ENCODE measurements at regions not wholly inside any gene's neighbourhood (a gene's known extent, or its start where the extent isn't known, plus 50 kb on each side); places are given as distances from the start of the nearest gene placed in this dataset.

- H3K4me1 ChIP-seq (ENCODE audit: control insufficient read depth in 1 of 2, low read depth in 2 of 2): no peaks in the 10 kb centered on the region
- ATAC-seq (ENCODE audit: insufficient number of reproducible peaks, low FRiP score, low read depth) (no peak), DNase-seq (ENCODE audit: low spot score) (no peak)
- no peaks in the 10 kb centered on the region for H3K9me3 ChIP-seq
- H3K36me3 ChIP-seq: no peaks in the 10 kb centered on the region
- no peak for TF ChIP-seq CTCF (IDR thresholded peaks at IDR 0.05)
- no peaks in the 10 kb centered on the region for H3K27me3 ChIP-seq (replicated peaks; ENCODE audit: insufficient read depth)
- no peak overlapping the region for H3K27ac ChIP-seq
- no peak overlapping the region for H3K4me3 ChIP-seq
Observed at GRCh38 chr12:125262851-125263250, 197.6 kb downstream of the AACS start.

GRCh38 chr12:125263385-125263784, 198.2 kb downstream of the AACS start:
- Histone ChIP-seq H3K9me3 (no peaks in the 10 kb centered on the region), H3K27me3 (replicated peaks; ENCODE audit: insufficient read depth) (no peaks in the 10 kb centered on the region), H3K4me3 (no peak overlapping the region), H3K27ac (no peak overlapping the region), H3K36me3 (no peaks in the 10 kb centered on the region), H3K4me1 (ENCODE audit: control insufficient read depth in 1 of 2, low read depth in 2 of 2) (no peaks in the 10 kb centered on the region)
- DNase-seq (ENCODE audit: low spot score) (no peak), ATAC-seq (ENCODE audit: insufficient number of reproducible peaks, low FRiP score, low read depth) (no peak)
- no peak for TF ChIP-seq CTCF (IDR thresholded peaks at IDR 0.05)

DNA sequence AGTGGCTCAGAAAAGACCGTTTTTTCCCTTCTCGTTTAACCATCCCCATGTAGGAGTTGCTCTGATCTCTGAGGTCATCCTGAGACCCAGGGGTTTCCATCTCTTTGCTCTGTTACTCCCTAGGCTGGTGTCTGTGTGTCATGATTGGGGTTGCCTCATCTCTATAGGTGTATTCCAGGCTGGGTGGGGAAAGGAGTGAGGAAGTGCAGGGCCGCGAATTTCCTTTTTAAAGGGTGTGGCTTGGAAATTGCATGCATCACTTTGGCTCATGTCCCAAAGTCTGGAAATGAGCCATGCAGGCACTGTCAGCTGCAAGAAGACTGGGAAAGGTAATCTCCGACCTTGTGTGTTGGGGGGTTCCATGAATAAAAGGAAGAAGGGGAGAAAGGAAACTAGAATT, 201.9 kb downstream of the AACS start:
- no peak for ATAC-seq (ENCODE audit: insufficient number of reproducible peaks, low FRiP score, low read depth)
- Histone ChIP-seq H3K27me3 (replicated peaks; ENCODE audit: insufficient read depth) (no peaks in the 10 kb centered on the region), H3K4me3 (no peak overlapping the region), H3K4me1 (ENCODE audit: control insufficient read depth in 1 of 2, low read depth in 2 of 2) (no peaks in the 10 kb centered on the region), H3K27ac (no peak overlapping the region), H3K9me3 (no peaks in the 10 kb centered on the region), H3K36me3 (no peaks in the 10 kb centered on the region)
- no peak for DNase-seq (ENCODE audit: low spot score)
- TF ChIP-seq CTCF (IDR thresholded peaks at IDR 0.05): no peak

DNA sequence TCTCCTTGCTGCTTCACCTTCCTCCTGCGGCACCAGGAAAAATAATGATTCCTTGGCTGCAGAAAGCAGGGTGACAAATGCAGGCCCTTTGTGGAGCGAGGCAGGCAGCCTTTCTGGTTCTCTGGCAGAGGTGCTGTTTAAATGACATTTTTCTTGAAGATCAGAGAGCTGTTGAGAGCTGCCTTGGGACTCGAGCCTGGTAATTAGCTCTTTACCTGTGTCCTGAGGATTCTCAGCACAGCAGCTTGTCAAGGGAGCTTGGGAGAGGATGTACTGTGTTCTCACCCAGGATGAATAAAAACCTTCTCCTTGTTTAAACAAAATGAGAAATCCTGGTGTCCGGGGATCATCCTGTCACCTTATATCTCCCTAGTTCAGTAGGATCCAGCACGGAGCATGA, 204.0 kb downstream of the AACS start:
- H3K27me3 ChIP-seq (replicated peaks; ENCODE audit: insufficient read depth): no peaks in the 10 kb centered on the region
- H3K36me3 ChIP-seq: no peaks in the 10 kb centered on the region
- no peak for TF ChIP-seq CTCF (IDR thresholded peaks at IDR 0.05)
- H3K4me1 ChIP-seq (ENCODE audit: control insufficient read depth in 1 of 2, low read depth in 2 of 2): no peaks in the 10 kb centered on the region
- H3K27ac ChIP-seq: no peak overlapping the region
- no peaks in the 10 kb centered on the region for H3K9me3 ChIP-seq
- DNase-seq (ENCODE audit: low spot score) (no peak), ATAC-seq (ENCODE audit: insufficient number of reproducible peaks, low FRiP score, low read depth) (no peak)
- H3K4me3 ChIP-seq: no peak overlapping the region

GRCh38 chr12:125271892-125272291, 206.7 kb downstream of the AACS start:
- no peak for TF ChIP-seq CTCF (IDR thresholded peaks at IDR 0.05)
- Histone ChIP-seq H3K27me3 (replicated peaks; ENCODE audit: insufficient read depth) (no peaks in the 10 kb centered on the region), H3K9me3 (no peaks in the 10 kb centered on the region), H3K4me3 (no peak overlapping the region), H3K27ac (no peak overlapping the region), H3K36me3 (no peaks in the 10 kb centered on the region), H3K4me1 (ENCODE audit: control insufficient read depth in 1 of 2, low read depth in 2 of 2) (no peaks in the 10 kb centered on the region)
- DNase-seq (ENCODE audit: low spot score) (no peak), ATAC-seq (ENCODE audit: insufficient number of reproducible peaks, low FRiP score, low read depth) (no peak)
